Activated CD8-positive, alpha-beta memory T cell treated with anti-CD3 and anti-CD28 coated beads, Interleukin-2, amount 50 U/mL, for 1 hour (primary cell): ENCODE measurements at regions not wholly inside any gene's neighbourhood (a gene's known extent, or its start where the extent isn't known, plus 50 kb on each side); places are given as distances from the start of the nearest gene placed in this dataset.

ENCODE experiments used
- DNase-seq: peaks from one replicate; pipeline ENCODE4 v3.0.0-alpha.2; 2020; ENCODE audit errors: extremely low read depth

DNA sequence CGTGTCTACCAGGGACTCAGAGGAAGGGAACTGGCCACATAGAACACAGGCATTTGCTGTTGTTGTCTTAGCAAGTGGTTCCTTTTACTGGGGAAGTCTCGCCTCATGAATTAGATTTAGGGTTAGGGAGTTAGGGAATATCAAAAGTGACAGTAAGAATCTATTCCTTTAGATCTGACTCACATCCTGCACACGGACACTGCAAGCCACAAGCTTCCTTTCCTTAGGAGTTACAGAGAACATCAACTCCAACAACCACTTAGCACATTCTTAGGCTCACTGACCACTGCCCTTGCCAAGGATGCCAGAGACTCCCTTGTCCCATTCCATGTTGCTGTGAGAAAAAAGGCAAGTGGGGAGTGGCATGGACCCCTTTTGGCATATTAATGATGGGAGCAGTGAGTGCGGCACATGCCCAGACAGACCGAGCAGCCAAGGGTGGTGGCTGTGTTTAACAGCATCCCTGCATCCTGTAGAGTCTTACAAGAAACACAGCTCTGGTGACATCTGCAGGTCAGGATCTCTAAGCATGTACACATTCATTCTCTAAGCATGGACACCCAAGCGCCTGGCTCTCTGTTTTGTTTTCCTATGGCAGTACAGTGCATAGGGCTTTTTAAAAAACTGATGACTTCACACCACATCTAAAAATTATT lies 745.6 kb upstream of the RAB6C start:
- no peak for DNase-seq

DNA sequence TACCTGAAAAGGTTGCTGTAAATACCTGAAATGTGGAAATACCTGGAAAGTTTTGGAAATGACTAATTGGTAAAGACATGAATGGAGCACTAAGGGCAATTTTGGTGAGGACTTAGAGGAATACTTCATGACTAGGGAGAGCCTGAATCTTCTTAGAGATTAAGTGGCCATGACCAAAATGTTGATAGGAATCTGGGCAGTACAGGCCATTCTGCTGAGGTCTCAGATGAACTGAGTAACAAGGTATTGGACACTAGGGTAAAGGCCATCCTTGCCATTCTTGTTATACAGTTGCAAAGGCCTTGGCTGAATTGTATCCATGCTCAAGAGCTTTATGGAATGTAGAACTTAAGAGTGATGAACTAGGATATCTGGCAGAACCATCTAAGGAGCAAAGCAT lies 742.9 kb upstream of the RAB6C start:
- DNase-seq: no peak

DNA sequence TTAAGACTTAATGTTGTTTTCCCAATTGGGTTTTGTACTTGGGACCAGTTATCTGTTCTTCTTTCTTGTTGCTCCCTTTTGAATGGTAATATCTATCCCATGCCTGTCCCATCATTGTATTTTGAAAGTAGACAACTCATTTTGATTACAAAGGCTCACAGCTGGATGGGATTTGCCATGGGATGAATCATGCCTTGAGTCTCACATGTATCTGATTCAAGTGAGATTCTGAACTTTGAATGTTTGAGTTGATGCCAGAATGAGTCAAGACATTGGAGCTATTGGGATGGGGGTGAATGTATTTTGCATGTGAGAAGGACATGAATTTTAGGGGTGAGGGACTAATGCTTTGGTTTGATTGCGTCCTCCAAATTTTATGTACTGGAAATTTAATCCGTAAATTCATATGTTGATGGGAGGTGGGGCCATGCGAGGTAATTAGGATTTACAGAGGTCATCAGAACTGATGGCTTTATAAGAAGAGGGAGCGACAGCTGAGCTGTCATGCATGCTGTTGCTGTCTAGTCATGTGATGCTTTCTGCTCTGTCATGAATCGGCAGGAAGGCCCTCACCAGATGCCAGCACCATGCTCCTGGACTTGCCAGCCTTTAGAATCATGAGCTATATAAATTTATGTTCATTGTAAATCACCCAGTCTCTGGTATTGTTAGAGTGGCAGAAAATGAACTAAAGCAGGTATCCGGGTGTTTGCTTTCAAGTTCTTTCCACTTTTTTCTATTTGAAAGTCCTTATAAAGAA lies 741.3 kb upstream of the RAB6C start:
- no peak for DNase-seq

DNA sequence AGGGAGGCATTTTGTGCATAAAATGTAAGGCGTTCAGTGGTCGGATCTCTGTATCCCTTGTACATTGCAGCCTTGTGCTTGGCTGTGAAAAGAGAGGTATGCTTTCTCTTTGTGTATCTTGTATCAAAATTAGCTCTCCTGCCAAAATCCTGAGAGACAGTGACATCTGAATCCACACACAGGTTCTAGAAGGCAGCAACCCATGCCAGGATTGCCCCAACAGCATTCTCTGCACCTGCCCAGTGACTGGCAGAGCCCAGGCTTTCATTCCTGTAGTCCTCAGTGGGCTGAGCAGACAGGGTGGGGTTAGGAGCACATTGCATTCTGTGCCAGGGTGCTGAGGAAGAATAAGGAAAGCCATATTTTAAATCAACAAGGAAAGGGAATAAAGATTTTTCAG lies 740.3 kb upstream of the RAB6C start:
- no peak for DNase-seq

DNA sequence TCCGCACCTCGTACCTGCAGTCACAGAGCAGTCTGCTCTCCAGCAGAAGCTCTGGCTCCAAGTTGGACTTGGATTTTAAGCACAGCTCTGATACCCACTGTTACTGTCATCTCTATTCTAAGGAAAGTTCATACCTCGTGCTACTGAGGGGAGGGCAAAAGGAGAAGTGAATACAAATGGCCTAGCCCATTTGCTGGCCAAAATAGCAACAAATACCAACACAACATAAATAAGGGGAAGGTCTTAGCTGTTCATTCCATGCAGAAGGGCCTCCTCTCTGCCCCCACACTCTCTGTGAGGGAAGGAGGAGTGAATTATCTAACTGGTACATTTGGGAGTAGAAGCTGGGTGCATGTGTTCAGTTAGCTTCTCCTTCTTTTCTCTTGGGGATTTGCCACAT lies 739.4 kb upstream of the RAB6C start:
- no peak for DNase-seq

DNA sequence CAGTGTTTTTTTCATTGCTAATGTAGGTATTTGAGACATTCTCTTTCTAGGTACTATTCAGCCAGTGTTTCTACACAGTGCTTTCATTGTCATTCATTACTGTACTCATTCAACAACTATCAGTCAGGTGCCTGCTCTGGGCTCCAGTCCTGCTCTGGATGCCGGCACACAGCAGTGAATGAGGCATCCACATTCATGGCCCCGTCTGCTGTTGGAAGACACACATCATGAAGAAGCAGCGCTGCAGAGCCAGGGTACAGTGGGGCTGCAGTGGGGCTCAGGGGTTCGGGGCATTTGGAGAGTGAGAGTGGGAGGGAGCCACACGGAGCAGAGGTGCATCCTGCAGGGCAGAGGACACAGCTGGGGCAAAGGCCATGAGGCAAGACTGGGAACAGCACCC lies 737.2 kb upstream of the RAB6C start:
- DNase-seq: no peak

DNA sequence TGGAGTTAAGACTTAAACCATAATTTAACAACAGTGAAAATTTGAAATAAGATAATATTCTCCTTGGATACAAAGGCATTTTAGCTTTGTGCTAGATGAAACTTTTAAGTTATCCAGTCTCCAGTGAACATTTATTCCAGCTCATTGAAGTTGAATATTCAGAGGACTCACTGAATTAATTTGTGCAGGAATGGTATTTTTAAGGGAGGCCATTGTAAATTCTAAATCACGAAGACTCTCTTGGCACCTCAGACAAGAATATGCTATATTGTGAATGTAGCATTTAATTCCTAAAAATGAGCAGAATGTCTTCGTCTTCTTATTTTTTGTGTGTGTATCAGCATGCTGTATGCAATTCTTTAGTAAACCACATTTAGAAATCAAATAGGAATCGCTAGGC lies 731.7 kb upstream of the RAB6C start:
- no peak for DNase-seq

DNA sequence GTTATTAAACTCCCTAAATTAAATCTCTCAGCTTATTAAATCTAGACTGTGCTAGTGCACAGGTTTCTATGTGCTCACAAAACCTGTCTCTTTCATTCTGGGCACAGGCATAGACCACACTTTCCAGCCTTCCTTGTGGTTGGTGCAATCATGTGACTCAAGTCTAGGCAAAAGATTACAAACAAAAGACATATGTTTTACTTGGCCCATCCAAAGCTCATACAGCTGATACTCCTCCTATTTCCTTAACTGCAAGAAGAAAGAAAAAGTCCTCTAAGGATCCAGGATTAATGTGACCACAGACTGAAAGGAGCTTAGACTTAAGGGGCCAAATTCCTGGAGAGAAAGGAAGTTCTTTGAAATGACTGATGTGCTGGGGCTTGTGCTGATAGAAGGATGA lies 731.3 kb upstream of the RAB6C start:
- DNase-seq: no peak

DNA sequence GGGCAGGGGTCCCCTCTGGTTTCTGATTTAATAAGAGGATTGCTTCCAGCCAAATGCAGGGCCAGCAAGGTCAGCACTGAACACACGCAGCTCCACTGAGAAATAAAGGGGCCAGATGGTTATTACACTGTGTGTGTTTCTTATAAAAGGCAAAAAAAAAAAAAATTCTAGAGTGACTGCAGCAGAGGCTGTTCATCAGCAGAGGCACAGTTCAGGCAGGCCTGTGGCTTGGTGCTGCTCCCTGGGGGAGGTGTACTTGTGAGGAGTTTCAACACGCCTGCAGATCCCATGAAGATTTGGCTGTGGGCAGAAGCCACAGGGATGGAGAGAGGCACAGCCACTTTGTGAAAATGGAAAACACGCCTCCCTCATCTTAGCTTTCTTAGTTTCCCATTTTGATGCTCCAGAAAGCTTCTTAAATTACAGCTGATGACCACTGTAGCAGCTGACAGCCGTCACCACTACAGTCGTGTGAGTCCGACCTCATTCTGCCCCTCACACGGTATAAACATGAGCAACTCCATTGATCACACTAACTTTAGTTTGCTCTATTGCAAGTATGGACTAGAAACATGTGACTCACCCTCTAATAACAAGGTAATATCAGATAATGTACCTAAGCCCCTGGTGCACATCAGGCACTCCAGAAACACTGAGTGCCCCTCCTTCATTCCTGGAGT lies 726.5 kb upstream of the RAB6C start:
- no peak for DNase-seq

DNA sequence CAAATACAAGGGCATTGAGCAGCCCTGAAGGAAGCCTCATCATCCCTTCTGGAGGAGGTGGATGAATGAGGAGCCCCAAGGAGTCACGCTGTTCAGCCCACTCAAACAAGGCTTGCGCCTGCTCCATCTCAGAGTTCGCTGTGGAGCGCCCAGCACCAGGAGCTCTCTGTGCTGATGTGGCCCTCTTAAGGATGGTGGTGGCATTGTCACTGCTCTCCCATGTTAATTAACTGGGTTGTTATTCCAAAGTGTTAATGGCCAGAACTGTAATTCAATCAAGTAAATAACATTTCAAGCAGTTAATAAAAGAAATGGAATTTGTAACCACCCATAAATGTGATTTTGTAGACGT lies 726.0 kb upstream of the RAB6C start:
- no peak for DNase-seq

DNA sequence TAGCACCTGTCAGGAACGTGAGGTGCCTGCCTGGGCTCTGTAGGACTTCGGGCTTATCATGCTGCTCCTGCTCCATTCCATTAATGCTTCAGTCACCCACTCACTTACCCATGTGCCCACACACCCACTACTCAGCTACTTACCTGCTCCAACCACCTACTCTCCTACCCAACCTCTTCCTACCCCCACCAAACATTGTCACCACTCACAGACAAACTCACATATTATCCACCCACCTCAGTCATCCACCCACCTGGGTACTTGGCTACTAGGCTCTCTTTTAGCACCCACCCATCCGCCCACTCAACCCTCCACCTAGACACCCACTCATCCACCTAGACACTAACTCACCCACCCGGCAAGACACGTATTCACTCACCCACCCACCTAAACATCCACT lies 724.7 kb upstream of the RAB6C start:
- DNase-seq: no peak

DNA sequence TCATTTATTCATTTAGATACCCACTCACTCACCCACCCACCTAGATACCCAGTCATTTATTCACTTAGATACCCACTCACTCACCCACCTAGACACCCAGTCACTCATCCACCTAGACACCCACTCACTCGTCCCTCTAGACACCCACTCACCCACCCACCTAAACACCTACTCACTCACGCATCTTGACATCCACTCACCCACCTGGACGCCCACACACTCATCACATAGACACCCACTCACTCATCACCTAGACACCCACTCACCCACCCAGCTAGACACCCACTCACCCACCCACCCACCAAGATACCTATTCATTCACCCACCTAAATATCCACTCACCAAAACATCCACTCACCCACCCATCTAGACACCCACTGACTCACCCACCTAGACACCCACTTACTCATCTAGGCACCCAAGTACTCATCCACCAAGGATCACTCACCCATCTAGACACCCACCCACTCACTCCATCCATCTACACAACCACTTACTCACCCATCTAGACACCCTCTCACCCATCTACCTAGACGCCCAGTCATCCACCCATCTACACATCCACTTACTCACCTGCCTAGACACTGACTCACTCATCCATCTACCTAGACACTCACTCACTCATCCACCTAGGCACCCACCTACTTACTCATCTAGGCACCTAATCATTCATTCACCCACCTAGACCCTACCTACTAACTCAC lies 723.7 kb upstream of the RAB6C start:
- DNase-seq: no peak

DNA sequence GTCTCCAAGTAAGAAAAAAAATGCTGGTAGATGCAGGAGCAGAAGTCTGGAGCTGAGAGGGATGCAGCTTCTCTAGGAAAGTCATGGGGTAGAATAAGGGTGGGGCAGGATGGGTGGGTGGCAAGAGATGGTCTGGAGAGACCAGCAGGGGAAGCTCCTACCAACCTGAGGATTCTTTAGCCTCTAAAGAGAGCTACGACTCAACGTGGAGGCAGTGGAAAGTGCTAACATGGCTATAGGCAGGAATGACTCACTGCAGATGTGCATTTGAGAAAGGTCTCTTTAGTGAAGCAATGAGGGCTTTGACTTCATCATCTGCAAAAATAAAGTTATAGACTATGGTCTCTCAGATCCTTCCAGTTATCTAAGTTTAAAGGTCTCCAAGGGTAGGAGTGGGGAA lies 722.8 kb upstream of the RAB6C start:
- DNase-seq: no peak

DNA sequence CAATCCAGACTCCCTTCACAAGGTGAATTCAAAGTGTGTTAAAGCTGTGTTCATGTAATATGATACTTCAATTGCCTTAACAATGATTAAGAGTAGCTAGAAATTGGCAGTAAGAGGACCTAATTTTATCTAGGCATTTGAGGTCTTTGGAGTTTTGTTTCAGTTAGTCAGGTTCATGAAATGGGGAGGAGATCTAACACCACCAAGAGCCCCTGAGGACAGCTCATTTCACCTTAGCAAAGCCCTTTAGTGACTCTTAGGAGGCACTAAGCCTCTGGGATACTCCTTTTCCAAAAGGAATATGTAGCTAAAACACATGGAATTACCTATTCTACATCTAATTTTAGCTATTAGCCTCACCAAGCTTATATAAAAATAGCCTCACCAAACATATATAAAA lies 716.5 kb upstream of the RAB6C start:
- DNase-seq: no peak

DNA sequence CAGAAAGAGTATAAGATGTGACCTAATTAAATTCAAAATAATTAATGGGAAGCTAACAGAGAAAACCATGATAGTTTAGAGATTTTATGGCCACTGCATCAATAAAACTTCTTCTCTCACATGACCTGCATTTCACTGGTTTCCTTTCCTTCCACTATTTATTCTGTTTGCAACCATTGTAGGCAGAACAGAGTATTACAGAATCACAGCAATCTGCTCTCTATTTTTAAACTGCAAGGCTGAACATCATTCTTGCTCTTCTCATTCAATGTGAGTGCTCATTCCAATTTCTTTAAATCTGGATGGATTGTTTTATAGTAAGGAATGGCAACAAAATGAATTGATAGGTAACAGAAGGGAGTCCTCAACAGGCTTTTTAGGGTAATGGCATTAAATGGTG lies 715.5 kb upstream of the RAB6C start:
- DNase-seq: no peak

DNA sequence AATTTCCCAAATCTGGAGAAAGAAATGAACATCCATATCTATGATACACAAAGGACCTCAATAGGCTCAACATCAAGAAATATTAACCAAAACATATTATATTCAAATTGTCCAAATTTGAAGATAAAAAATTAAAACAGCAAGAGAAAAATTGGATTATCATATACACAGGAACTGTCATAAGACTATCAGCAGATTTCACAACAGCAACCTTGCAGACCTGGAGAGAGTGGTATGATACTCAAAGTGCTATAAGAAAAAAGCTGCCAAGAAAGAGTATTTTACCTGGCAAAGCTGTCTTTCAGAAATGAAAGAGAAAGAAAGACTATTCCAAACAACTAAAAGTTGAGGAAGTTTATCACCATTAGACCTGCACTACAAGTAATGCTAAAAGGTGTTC lies 711.9 kb upstream of the RAB6C start:
- no peak for DNase-seq

DNA sequence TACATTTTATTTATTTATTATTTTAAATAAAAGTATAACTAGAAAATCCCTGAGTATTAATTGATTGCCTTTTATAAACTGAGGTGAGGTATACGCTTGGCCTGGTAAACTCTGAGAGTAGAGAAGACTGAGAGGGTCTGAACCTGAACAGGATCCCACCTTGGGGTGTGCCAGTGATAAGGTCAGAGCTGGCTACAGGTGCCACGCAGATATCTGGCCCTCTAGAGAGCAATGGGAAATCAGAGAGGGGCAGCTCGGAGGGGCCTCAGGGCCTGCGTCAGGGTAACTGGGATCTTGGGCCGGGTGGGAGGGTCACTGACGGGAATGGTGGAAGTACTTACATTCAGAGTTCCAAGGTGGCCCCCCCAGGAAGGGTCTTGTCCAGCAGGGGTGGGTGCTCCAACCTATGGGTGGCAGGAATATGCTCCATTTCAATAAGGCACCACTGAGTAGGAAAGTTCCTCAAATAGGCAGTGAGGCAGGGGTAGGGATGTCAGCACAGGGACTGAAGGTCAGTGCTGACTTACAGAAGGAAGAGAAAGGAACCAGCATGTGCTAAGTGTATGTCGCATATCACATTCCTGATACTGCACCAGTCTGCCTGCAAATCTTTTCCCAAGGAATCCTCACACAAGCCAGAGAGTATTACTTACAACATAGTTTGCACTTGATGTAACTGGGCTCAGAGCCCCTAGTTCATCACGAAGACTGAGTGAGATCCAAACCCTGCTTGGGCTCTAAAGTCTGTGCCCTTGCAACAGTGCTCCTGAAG lies 706.0 kb upstream of the RAB6C start:
- DNase-seq: no peak

DNA sequence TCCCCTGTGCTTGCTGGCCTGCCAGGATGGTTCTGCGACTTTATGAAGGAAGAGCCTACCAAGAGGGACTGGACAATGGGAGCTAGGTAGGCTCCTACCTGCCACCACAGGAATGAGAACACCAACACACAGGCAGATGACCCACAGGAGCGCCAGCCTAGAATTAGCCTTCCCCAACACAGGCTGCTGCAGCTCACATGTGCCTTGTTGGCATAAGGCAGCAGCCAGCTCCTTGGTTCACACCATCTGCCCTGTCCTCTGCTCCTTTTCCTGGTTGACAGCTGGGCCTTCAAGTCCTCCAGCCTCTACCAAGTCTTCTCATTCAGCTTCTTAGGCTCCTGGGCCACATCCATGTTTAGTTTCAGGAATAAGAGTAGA lies 705.4 kb upstream of the RAB6C start:
- no peak for DNase-seq

DNA sequence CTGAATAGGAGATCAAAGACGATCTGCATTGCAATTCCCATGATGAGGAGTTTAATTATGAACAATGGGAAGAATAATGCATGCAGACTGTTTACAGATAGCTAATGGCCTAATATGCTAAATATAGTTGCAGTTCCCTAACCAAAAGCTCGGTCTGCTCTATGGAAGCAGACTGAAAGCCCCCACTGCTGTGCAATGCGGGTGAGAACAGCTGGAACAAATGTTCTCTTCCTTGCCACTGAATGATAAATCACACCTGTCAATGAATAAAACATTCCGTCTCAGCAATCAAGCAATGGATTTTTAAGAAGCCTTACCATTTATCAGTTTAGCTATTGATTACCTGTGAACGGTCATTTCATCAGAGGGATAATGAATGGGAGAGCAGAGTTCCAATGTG lies 704.5 kb upstream of the RAB6C start:
- no peak for DNase-seq

DNA sequence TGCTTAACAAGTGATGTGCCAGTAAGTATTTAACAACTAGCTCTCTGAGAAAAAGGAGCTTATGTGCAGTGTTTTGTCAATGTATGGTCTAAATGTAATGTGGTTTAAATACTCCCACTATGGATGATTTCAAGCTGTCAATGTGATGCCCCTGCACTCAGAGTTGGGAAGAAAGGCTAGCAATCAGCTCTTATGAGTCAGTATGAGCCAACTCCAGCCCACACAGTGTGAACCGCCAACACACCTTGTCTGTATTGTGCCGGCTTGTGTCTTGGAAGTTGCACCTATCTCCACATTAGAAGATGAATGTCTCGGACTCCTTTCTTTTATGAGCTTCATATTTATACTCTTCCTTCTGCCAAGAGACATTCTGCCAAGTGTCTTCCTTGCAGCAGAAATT lies 703.8 kb upstream of the RAB6C start:
- DNase-seq: no peak

DNA sequence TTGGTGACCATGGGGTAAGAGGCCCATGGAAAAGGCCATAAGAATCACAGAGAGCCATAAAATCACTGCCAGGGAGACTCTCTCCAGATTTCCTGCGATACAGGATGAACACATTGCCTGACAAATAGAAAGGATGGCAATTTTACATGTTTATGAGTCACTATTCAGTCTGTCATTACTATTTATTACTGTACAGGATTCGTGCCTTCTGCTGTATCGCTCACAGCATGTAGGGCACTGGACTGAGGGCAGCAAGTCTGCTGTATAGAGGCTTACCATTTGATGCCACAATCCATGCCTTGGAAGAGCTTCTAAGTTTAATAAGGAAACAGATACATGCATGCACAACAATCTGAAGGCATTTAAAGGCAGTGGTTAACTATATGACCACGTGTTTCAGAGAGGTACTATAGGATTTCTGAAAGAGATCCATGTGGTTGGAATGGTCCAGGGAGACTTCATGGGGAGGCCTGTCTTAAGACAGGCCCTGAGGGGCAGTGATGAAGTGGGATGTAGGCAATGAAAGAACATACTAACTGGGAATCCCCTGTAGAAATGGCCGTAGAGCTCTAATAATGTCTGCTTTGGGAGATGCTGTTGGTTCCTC lies 702.4 kb upstream of the RAB6C start:
- no peak for DNase-seq

DNA sequence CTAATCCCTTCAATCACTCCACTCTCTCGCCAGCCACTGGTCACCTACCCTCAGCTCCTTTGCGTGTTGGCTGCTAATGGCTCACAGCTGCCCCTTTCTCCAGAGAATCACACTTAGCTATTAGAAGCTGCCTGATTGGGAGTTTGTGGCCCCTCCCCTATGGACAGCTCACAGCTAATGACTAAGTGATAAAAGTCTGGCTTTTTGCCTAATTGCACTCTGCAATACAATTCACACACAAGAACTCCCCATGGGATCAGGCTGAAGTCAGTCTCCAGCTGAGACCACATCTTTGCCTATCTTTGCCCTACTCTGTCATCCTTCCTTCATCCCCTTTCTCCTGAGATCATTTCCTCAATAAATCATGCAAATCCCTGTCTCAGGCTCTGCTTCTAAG lies 701.9 kb upstream of the RAB6C start:
- no peak for DNase-seq
